SK-N-MC (cell line): ENCODE measurements at regions not wholly inside any gene's neighbourhood (a gene's known extent, or its start where the extent isn't known, plus 50 kb on each side); places are given as distances from the start of the nearest gene placed in this dataset.

Source experiments
- DNase-seq: peaks from one replicate; pipeline ENCODE4 v3.0.0-alpha.2; 2011; ENCODE audit warnings: low read depth, low spot score
- H3K27ac ChIP-seq: fragments of 200-600 bp; sonication (generic); 2 replicates; pipeline ENCODE4 v1.5.1; 2016; ENCODE audit warnings: mixed run types
- H3K36me3 ChIP-seq: fragments of 200-600 bp; sonication (generic); 2 replicates; pipeline ENCODE4 v1.6.1; 2017; ENCODE audit warnings: antibody characterized with exemption, low read length, mixed read lengths; ENCODE audit not compliant: insufficient read depth
- H3K4me3 ChIP-seq: fragments of 200-600 bp; sonication (generic); 2 replicates; pipeline ENCODE4 v1.5.1; 2016
- H3K9ac ChIP-seq: fragments of 200-600 bp; sonication (generic); 2 replicates; pipeline ENCODE4 v1.8.0; 2017; ENCODE audit warnings: mixed run types, mixed read lengths; ENCODE audit not compliant: insufficient read length
- H3K9me3 ChIP-seq: fragments of 200-600 bp; sonication (generic); 2 replicates; pipeline ENCODE4 v1.6.1; 2017; ENCODE audit warnings: low read depth, mild to moderate bottlenecking, antibody characterized with exemption, low read length, moderate library complexity, mixed read lengths
- EZH2 ChIP-seq: fragments of 200-600 bp; sonication (generic); IDR thresholded peaks from one replicate; pipeline ENCODE4 v1.6.1; 2017; ENCODE audit warnings: antibody characterized with exemption
- FOXP2 ChIP-seq: optimal IDR thresholded peaks from 2 replicates; pipeline ENCODE3; 2011; ENCODE audit warnings: mild to moderate bottlenecking, moderate library complexity; ENCODE audit not compliant: insufficient read depth; ENCODE audit errors: extremely low read length, control extremely low read depth
- POLR2AphosphoS5 ChIP-seq: IDR thresholded peaks from 2 replicates; pipeline ENCODE4 v1.6.1; 2012; ENCODE audit warnings: mild to moderate bottlenecking, low read depth, low read length, borderline replicate concordance

DNA sequence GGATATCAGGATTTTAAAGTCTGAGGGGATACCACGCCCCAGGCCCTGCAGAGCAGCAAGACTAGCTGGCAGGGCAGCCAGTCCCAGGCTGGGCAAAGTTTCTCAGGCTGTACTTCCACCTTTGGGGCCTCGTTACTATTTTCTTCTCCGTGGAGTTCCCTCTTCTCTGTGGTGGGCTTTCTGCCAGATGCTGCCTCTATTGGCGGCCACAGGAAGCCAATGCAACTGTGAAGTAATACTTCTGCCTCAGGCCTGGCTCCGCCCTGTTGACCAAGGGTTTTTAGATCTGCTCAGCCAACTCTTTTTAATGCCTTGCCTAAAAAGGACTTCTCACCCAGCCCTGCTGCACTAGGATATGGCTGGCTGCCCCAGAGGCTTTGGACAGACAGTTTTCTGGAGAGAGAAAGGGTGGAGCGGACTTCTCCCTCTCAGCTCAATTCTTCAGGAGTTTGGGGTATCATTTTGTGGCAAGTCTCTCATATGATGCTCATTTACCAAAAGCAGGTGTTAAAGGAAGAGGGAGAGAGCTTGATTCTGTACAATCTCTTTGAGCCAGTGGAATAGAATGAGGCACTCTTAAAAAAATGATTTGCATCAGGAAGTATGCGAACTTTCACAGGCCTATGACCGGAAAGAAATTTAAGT lies 67.4 kb downstream of the HHEX start:
- no peak overlapping the region for H3K9ac ChIP-seq
- TF ChIP-seq POLR2AphosphoS5 (no peak), FOXP2 (no peak), EZH2 (no peak)
- no peaks in the 10 kb centered on the region for H3K36me3 ChIP-seq
- no peak overlapping the region for H3K27ac ChIP-seq
- H3K9me3 ChIP-seq, result no peaks in the 10 kb centered on the region
- no peak for DNase-seq
- H3K4me3 ChIP-seq, result no peak overlapping the region

DNA sequence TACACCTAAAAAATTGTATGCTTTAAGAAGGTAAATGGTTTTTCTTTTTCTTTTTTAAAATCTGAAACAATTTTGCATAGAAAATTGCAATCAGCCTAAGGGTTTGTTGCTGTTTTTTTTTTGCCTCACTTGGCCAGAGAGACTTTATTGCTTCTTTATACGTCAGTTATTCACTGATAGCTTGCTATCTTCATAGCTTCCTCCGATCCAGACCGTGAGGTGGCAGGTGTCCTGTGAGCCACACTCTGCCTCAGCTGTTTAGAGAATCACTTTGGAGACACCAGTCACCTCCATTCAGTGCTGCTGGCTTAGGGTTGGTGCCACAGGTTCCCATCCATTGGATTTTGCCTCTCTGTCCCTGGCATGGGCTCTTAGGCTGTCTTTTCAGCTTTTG lies 68.0 kb downstream of the HHEX start:
- no peak overlapping the region for H3K27ac ChIP-seq
- no peak overlapping the region for H3K4me3 ChIP-seq
- H3K9me3 ChIP-seq, result no peaks in the 10 kb centered on the region
- H3K9ac ChIP-seq, result no peak overlapping the region
- H3K36me3 ChIP-seq, result no peaks in the 10 kb centered on the region
- no peak for DNase-seq
- TF ChIP-seq EZH2, result no peak
- no peak for TF ChIP-seq FOXP2
- no peak for TF ChIP-seq POLR2AphosphoS5

DNA sequence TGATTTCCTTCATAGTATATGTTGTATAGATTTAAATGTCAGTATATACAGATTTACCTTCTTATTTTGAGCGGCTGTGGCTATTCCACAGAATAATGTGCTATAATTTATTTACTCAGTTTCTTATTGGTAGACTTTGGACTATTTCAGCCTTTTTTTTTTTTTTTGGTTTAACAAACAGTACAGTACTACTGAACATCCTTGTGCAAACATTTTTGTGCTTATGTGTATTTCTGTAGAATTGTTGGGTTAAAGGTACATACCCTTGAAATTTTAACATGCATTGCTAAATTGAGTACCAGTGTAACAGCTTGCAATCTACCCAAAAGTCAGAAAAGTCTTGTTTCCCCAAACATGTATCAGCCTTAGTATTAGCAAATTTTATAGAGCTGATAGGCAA lies 68.8 kb downstream of the HHEX start:
- Histone ChIP-seq H3K4me3 (no peak overlapping the region), H3K9ac (no peak overlapping the region), H3K27ac (no peak overlapping the region), H3K9me3 (no peaks in the 10 kb centered on the region), H3K36me3 (no peaks in the 10 kb centered on the region)
- no peak for DNase-seq
- TF ChIP-seq FOXP2, result no peak
- TF ChIP-seq POLR2AphosphoS5, result no peak
- TF ChIP-seq EZH2, result no peak

DNA sequence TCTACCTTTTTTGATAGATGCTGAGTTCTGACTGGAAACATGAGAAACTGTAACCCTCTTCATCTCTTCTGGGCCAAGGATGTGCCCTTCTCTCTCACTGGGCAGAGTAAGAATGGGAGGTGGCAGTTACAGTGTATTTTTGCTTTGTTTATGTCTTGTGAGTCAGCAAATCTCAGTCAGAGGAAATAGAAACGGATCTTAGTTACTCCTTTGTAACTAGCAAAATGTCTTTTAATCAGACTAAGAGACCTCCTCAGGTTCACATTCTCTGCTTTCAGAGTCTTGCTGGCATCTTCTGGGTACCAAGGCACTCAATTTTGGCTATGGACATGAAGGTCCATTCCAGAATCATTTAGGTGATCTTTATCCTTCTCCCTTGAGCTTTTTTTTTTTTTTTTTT lies 70.9 kb downstream of the HHEX start:
- TF ChIP-seq EZH2, result no peak
- no peak for TF ChIP-seq POLR2AphosphoS5
- TF ChIP-seq FOXP2, result no peak
- H3K36me3 ChIP-seq, result no peaks in the 10 kb centered on the region
- H3K9ac ChIP-seq, result no peak overlapping the region
- H3K9me3 ChIP-seq, result no peaks in the 10 kb centered on the region
- no peak for DNase-seq
- no peak overlapping the region for H3K27ac ChIP-seq
- no peak overlapping the region for H3K4me3 ChIP-seq

DNA sequence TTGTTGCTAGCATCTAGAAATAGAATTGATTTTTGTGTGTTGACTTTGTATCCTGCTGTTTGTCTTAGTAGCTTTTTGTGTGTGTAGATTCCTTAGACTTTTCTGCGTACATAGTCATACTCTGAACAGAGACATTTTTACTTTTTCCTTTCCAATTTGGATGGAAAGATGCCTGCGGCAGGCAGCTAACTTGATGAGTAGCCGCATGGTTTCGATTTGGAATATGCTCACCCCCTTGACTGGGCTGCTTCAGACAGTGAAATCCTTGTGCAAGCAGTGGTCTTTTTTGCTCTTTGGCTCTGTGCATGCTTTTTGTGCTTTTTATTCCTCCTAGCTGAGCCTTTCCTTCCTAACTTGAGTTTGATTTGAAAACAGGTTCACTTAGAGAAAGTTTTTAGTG lies 71.8 kb downstream of the HHEX start:
- Histone ChIP-seq H3K4me3 (no peak overlapping the region), H3K27ac (no peak overlapping the region), H3K9me3 (no peaks in the 10 kb centered on the region), H3K36me3 (no peaks in the 10 kb centered on the region), H3K9ac (no peak overlapping the region)
- TF ChIP-seq POLR2AphosphoS5 (no peak), EZH2 (no peak), FOXP2 (no peak)
- no peak for DNase-seq

DNA sequence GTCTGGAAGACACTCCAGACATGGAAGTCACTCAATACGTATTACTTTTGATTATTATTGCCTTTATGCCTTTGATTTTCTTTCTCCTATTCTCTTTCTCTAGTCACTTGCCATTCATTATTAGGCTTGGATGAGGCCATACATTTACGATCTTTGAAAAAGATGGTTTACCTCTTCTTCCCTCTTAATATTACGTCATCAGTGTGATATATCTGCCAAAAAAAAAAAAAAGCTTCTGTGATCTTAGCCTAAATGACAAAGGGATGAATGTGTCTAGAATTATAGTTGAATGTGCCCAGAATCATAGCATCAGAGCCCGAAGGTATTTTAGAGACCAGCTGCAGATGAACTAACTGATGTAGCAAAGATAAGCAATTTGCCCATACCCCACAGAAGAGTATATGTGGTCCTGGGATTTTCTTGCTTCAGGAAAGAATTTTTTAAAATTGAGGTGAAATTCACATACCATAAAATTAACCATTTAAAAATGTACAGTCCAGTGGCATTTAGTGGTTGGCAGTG lies 73.9 kb downstream of the HHEX start:
- no peak overlapping the region for H3K27ac ChIP-seq
- no peak for DNase-seq
- H3K36me3 ChIP-seq, result no peaks in the 10 kb centered on the region
- H3K4me3 ChIP-seq, result no peak overlapping the region
- no peak overlapping the region for H3K9ac ChIP-seq
- no peak for TF ChIP-seq POLR2AphosphoS5
- TF ChIP-seq EZH2, result no peak
- TF ChIP-seq FOXP2, result no peak
- no peaks in the 10 kb centered on the region for H3K9me3 ChIP-seq

DNA sequence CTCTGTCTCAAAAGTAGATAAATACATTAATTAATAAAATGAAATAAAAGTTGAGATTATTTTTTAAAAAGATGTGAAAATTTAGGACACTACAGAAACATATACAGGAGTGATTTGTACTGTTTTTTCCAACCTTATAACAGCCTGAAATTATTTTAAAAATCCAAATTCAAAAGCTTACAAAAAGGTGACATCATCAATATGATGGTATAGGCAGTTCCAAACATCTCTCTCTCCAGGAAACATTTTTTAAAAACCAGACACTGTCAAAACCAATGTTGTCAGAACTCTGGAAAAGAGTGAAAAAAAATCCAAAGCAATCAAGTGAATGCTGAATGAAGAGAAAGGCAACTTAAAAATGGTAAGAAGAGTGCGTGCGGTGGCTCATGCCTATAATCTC lies 76.7 kb downstream of the HHEX start:
- no peak overlapping the region for H3K27ac ChIP-seq
- H3K4me3 ChIP-seq, result no peak overlapping the region
- H3K36me3 ChIP-seq, result no peaks in the 10 kb centered on the region
- no peak overlapping the region for H3K9ac ChIP-seq
- TF ChIP-seq POLR2AphosphoS5 (no peak), FOXP2 (no peak), EZH2 (no peak)
- no peaks in the 10 kb centered on the region for H3K9me3 ChIP-seq
- DNase-seq, result no peak

DNA sequence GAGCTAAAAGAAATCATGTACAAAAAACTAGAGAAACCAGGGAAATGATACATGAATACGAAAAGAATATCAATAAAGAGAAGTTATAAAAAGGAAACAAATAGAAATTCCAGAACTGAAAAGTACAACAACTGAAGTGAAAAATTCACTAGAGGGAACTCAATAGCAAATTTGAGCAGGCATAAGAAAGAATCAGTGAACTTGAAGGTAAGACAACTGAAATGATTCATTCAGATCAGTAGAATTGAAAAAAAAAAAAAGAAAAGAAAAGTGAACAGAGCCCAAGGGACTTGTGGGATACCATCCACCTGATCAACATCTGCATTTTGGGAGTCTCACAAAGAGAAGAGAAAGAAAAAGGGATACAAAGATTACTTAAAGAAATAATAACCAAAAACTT lies 78.3 kb downstream of the HHEX start:
- no peak for TF ChIP-seq FOXP2
- no peak for TF ChIP-seq POLR2AphosphoS5
- TF ChIP-seq EZH2, result no peak
- no peak for DNase-seq
- H3K4me3 ChIP-seq, result no peak overlapping the region
- H3K36me3 ChIP-seq, result no peaks in the 10 kb centered on the region
- no peak overlapping the region for H3K9ac ChIP-seq
- H3K9me3 ChIP-seq, result no peaks in the 10 kb centered on the region
- no peak overlapping the region for H3K27ac ChIP-seq

DNA sequence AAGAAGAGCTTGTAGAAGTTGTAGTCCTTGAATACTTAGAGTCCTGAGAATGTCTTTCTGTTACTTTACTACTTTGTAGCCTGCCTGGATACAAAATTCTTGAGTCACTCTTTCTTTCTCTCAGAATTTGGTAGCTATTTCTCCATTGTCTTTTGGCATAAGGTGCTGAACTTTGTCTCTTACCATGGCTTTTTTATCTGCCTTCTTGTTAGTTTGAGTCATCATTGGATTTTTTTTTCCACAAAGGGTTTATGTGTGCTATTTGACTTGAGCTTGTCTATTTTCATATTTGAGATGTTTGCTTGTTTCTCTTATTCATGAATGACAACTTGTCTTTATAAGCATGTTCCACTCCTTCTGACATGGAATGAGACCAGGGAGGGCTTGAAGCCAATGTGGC lies 74.5 kb upstream of the EXOC6 start:
- TF ChIP-seq POLR2AphosphoS5 (no peak), FOXP2 (no peak), EZH2 (no peak)
- Histone ChIP-seq H3K9ac (no peak overlapping the region), H3K27ac (no peak overlapping the region), H3K4me3 (no peak overlapping the region), H3K36me3 (no peaks in the 10 kb centered on the region), H3K9me3 (no peaks in the 10 kb centered on the region)
- no peak for DNase-seq
